OCI-LY1 (cell line): ENCODE measurements at regions not wholly inside any gene's neighbourhood (a gene's known extent, or its start where the extent isn't known, plus 50 kb on each side); places are given as distances from the start of the nearest gene placed in this dataset.
"Not testable (repeated sequence)": the region's sequence is repeated elsewhere in the genome, so short reads cannot be mapped to it uniquely, and the experiment has no call there.

ENCODE experiments used
- H2AFZ ChIP-seq: fragments of 200-600 bp; sonication (generic), shearing (Covaris generic); 2 replicates; pipeline ENCODE4 v1.6.0; 2014; ENCODE audit warnings: antibody characterized with exemption, mild to moderate bottlenecking, low read length
- H3F3A ChIP-seq: fragments of 200-600 bp; sonication (generic), shearing (Covaris generic); 2 replicates; pipeline ENCODE4 v1.6.0; 2014; ENCODE audit warnings: mild to moderate bottlenecking, antibody characterized with exemption, low read length, moderate library complexity; ENCODE audit not compliant: insufficient read depth
- H3K27ac ChIP-seq: fragments of 200-600 bp; sonication (generic); 2 replicates; pipeline ENCODE4 v1.5.1; 2014; ENCODE audit warnings: low read length, mixed run types, mild to moderate bottlenecking, low read depth; ENCODE audit not compliant: poor library complexity, severe bottlenecking
- H3K27me3 ChIP-seq: fragments of 200-600 bp; sonication (generic); 2 replicates; pipeline ENCODE4 v1.6.0; 2014; ENCODE audit warnings: antibody characterized with exemption, mild to moderate bottlenecking, low read length, moderate library complexity; ENCODE audit not compliant: insufficient read depth
- H3K36me3 ChIP-seq: fragments of 200-600 bp; sonication (generic); 2 replicates; pipeline ENCODE4 v1.6.1; 2014; ENCODE audit warnings: mild to moderate bottlenecking, antibody characterized with exemption, low read length, moderate library complexity, mixed read lengths; ENCODE audit not compliant: insufficient read depth
- H3K4me1 ChIP-seq: fragments of 200-600 bp; sonication (generic); 2 replicates; pipeline ENCODE4 v1.5.1; 2014; ENCODE audit warnings: mild to moderate bottlenecking, low read length, moderate library complexity; ENCODE audit not compliant: insufficient read depth, severe bottlenecking
- H3K4me2 ChIP-seq: fragments of 200-600 bp; sonication (generic), shearing (Covaris generic); 2 replicates; pipeline ENCODE4 v1.6.1; 2014; ENCODE audit warnings: low read length
- H3K4me3 ChIP-seq: fragments of 200-600 bp; sonication (generic); 2 replicates; pipeline ENCODE4 v1.5.1; 2014; ENCODE audit warnings: low read length, low read depth, mild to moderate bottlenecking, mixed read lengths; ENCODE audit not compliant: poor library complexity, severe bottlenecking
- H3K79me2 ChIP-seq: fragments of 200-600 bp; shearing (Covaris generic); 2 replicates; pipeline ENCODE4 v1.6.1; 2016; ENCODE audit warnings: mixed run types, low read length, mixed read lengths; ENCODE audit not compliant: insufficient read depth
- H3K9ac ChIP-seq: fragments of 200-600 bp; sonication (generic), shearing (Covaris generic); 2 replicates; pipeline ENCODE4 v1.6.1; 2014; ENCODE audit warnings: mild to moderate bottlenecking, low read length, mixed read lengths
- H3K9me2 ChIP-seq: fragments of 200-600 bp; sonication (generic), shearing (Covaris generic); 2 replicates; pipeline ENCODE4 v1.6.1; 2014; ENCODE audit warnings: low read depth, mild to moderate bottlenecking, low read length, mixed read lengths
- H3K9me3 ChIP-seq: fragments of 200-600 bp; shearing (Covaris generic); 2 replicates; pipeline ENCODE4 v1.6.1; 2014; ENCODE audit warnings: low read length, mixed read lengths
- H4K20me1 ChIP-seq: fragments of 200-600 bp; sonication (generic), shearing (Covaris generic); 2 replicates; pipeline ENCODE4 v1.6.0; 2016; ENCODE audit warnings: mild to moderate bottlenecking, low read length; ENCODE audit not compliant: insufficient read depth
- EZH2 ChIP-seq: fragments of 200-600 bp; sonication (generic), shearing (Covaris generic); IDR thresholded peaks from 2 replicates; pipeline ENCODE4 v1.8.0; 2017; ENCODE audit warnings: borderline replicate concordance, mixed run types, mild to moderate bottlenecking, antibody characterized with exemption, low read length, moderate library complexity, mixed read lengths
- TF ChIP-seq, protein P1 (sequence below): fragments of 200-600 bp; sonication (generic), shearing (Covaris generic); IDR thresholded peaks from 2 replicates; pipeline ENCODE4 v1.5.1; 2017; ENCODE audit warnings: mild to moderate bottlenecking, antibody characterized with exemption, low read length, moderate library complexity, mixed read lengths

DNA sequence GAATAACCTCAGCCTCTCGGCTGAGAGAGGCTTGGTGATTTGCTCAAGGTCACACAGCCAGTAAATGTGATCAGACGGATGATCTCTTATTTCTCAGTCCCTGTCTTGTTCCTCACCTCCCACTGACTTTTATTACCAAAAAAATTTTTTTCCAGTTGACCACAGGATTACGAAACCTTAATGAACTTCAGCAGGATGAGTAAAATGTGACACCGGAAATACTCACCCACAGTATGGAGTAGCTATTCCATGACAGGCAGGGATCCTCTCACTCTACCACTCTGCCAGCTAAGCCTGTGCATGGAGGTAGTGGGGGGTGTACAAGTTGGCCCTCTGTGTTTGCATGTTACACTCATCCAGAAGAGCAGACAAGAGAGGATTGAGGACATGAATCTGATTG is 916.4 kb downstream of the UQCRFS1 start:
- no peaks in the 10 kb centered on the region for H3K9me2 ChIP-seq
- no peaks in the 10 kb centered on the region for H4K20me1 ChIP-seq
- no peak overlapping the region for H2AFZ ChIP-seq
- H3K4me2 ChIP-seq = no peak overlapping the region
- no peaks in the 10 kb centered on the region for H3K79me2 ChIP-seq
- no peaks in the 10 kb centered on the region for H3F3A ChIP-seq
- H3K9me3 ChIP-seq = no peaks in the 10 kb centered on the region
- H3K27ac ChIP-seq = no peak overlapping the region
- H3K9ac ChIP-seq = no peak overlapping the region
- no peak overlapping the region for H3K4me3 ChIP-seq
- H3K4me1 ChIP-seq = no peaks in the 10 kb centered on the region
- H3K36me3 ChIP-seq = no peaks in the 10 kb centered on the region
- H3K27me3 ChIP-seq = no peaks in the 10 kb centered on the region
- TF ChIP-seq, protein P1, sequence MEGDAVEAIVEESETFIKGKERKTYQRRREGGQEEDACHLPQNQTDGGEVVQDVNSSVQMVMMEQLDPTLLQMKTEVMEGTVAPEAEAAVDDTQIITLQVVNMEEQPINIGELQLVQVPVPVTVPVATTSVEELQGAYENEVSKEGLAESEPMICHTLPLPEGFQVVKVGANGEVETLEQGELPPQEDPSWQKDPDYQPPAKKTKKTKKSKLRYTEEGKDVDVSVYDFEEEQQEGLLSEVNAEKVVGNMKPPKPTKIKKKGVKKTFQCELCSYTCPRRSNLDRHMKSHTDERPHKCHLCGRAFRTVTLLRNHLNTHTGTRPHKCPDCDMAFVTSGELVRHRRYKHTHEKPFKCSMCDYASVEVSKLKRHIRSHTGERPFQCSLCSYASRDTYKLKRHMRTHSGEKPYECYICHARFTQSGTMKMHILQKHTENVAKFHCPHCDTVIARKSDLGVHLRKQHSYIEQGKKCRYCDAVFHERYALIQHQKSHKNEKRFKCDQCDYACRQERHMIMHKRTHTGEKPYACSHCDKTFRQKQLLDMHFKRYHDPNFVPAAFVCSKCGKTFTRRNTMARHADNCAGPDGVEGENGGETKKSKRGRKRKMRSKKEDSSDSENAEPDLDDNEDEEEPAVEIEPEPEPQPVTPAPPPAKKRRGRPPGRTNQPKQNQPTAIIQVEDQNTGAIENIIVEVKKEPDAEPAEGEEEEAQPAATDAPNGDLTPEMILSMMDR = no peak
- no peak for TF ChIP-seq EZH2

DNA sequence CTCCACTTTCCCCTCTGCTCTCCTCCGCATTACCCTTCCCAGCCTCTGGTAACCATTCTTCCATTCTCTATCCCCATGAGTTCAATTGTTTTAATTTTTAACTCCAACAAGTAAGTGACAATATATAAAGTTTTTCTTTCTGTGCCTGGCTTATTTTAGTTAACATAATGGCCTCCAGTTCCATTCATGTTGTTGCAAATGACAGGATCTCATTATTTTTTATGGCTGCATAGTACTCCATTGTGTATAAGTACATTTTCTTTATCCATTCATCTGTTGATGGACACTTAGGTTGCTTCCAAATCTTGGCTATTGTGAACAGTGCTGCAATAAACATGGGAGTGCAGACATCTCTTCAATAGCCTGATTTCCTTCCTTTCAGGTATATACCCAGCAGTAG is 918.0 kb downstream of the UQCRFS1 start:
- H3F3A ChIP-seq, H3K36me3 ChIP-seq, H3K9me3 ChIP-seq, H4K20me1 ChIP-seq, H3K27ac ChIP-seq, H3K9me2 ChIP-seq, H3K9ac ChIP-seq, H3K27me3 ChIP-seq, H3K4me3 ChIP-seq, H3K79me2 ChIP-seq, H3K4me1 ChIP-seq, H3K4me2 ChIP-seq, H2AFZ ChIP-seq: not testable (repeated sequence)

DNA sequence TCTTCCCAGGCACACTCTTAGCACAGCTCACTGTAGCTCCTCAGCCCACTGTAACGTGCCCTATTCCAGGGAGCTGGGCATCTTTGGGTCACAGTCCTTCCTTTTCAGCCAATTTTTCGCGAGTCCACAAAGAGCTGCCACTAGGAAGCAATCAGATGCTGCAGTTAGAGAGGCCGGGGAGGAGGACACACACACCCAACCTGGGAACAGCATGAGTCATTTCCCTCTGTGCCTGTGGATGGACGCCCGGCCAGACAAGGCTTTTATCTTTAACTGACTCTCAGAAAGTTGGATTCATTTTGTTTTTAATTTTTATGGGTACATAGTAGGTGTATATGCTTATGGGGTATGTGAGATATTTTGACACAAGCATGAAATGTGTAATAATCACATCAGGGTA is 918.6 kb downstream of the UQCRFS1 start:
- Histone ChIP-seq H3K27ac (no peak overlapping the region), H2AFZ (no peak overlapping the region), H3F3A (no peaks in the 10 kb centered on the region), H3K4me2 (no peak overlapping the region), H3K4me3 (no peak overlapping the region), H3K36me3 (no peaks in the 10 kb centered on the region), H3K9me2 (no peaks in the 10 kb centered on the region), H4K20me1 (no peaks in the 10 kb centered on the region), H3K27me3 (no peaks in the 10 kb centered on the region), H3K79me2 (no peaks in the 10 kb centered on the region), H3K4me1 (no peaks in the 10 kb centered on the region), H3K9me3 (no peaks in the 10 kb centered on the region), H3K9ac (no peak overlapping the region)
- no peak for TF ChIP-seq EZH2
- TF ChIP-seq, protein P1 = no peak

DNA sequence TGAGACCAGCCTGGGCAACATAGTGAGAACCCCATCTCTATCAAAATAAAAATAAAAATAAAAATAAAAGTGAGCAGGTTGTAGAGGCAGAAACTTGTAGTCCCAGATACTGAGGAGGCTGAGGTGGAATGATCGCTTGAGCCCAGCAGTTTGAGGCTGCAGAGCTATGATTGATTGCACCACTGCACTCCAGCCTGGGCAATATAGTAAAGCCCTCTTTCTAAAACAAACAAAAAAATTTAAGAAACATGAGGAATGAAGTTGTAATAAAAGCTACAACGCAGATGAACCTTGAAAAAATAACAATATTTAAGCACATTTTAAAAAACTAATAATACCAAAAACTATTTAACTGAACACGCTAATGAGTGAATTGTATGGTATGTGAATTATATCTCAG is 919.3 kb downstream of the UQCRFS1 start:
- Histone ChIP-seq H3K9ac (no peak overlapping the region), H2AFZ (no peak overlapping the region), H3K27ac (no peak overlapping the region), H3F3A (no peaks in the 10 kb centered on the region), H3K36me3 (no peaks in the 10 kb centered on the region), H3K4me1 (no peaks in the 10 kb centered on the region), H3K27me3 (no peaks in the 10 kb centered on the region), H3K4me2 (no peak overlapping the region), H3K9me3 (no peaks in the 10 kb centered on the region), H3K9me2 (no peaks in the 10 kb centered on the region), H3K79me2 (no peaks in the 10 kb centered on the region), H4K20me1 (no peaks in the 10 kb centered on the region), H3K4me3 (no peak overlapping the region)
- TF ChIP-seq EZH2 = no peak
- TF ChIP-seq, protein P1 = no peak
